Stimulated activated naive CD8-positive, alpha-beta T cell treated with anti-CD3 and anti-CD28 coated beads, Interleukin-15, Interleukin-2, amounts not matched to agents 100 ng/mL and 50 ng/mL, for 24 hours (primary cell): ENCODE measurements at regions not wholly inside any gene's neighbourhood (a gene's known extent, or its start where the extent isn't known, plus 50 kb on each side); places are given as distances from the start of the nearest gene placed in this dataset.

Experiments
- H3K27ac Mint-ChIP-seq: one replicate; pipeline ENCODE4 v1.8.0; 2021; ENCODE audit warnings: mild to moderate bottlenecking, mixed read lengths
- H3K27me3 Mint-ChIP-seq: one replicate; pipeline ENCODE4 v1.8.0; 2021; ENCODE audit warnings: mixed read lengths
- H3K36me3 Mint-ChIP-seq: one replicate; pipeline ENCODE4 v1.8.0; 2021; ENCODE audit warnings: low read depth, mixed read lengths
- H3K4me1 Mint-ChIP-seq: one replicate; pipeline ENCODE4 v1.8.0; 2021; ENCODE audit warnings: low read depth, mixed read lengths
- H3K4me3 Mint-ChIP-seq: one replicate; pipeline ENCODE4 v1.8.0; 2021; ENCODE audit warnings: mild to moderate bottlenecking, mixed read lengths
- H3K9me3 Mint-ChIP-seq: one replicate; pipeline ENCODE4 v1.8.0; 2021; ENCODE audit warnings: mixed read lengths

DNA sequence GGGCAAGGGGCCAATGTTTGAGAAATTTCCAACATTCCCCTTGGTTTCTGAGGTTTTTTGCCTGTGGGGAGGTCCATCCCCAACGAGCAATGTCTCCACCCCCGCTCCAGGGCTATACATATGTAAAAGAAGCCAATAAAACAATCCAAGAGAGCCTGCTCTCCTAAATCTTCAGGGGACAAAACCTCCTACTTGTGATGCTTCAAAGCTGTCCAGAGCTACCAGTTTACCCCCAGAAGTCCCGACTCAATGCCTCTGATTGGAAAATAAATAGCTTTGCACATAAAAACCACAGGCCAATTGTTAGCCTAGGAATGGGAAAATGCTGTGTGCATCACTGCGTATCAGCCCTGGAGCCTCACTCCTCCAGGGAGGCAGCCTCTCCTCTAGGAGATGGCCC lies 66.0 kb upstream of the PAX6 start:
- Mint-ChIP-seq H3K9me3 (no peaks in the 10 kb centered on the region), H3K4me1 (no peaks in the 10 kb centered on the region), H3K27ac (no peak overlapping the region), H3K4me3 (no peak overlapping the region), H3K36me3 (no peaks in the 10 kb centered on the region), H3K27me3 (peaks cover 22% of the 10 kb centered on the region)

GRCh38 chr11:31875866-31876560 lies 64.9 kb upstream of the PAX6 start:
- H3K9me3 Mint-ChIP-seq, result no peaks in the 10 kb centered on the region
- H3K4me1 Mint-ChIP-seq, result no peaks in the 10 kb centered on the region
- no peak overlapping the region for H3K27ac Mint-ChIP-seq
- H3K4me3 Mint-ChIP-seq, result no peak overlapping the region
- H3K27me3 Mint-ChIP-seq, result peaks cover 22% of the 10 kb centered on the region
- H3K36me3 Mint-ChIP-seq, result no peaks in the 10 kb centered on the region

GRCh38 chr11:31874631-31875191 lies 63.6 kb upstream of the PAX6 start:
- Mint-ChIP-seq H3K36me3 (no peaks in the 10 kb centered on the region), H3K27ac (no peak overlapping the region), H3K9me3 (no peaks in the 10 kb centered on the region), H3K27me3 (peaks cover 23% of the 10 kb centered on the region), H3K4me3 (no peak overlapping the region), H3K4me1 (no peaks in the 10 kb centered on the region)

- no peaks in the 10 kb centered on the region for H3K4me1 Mint-ChIP-seq
Observed at GRCh38 chr11:31873124-31873523, 62.0 kb upstream of the PAX6 start.

GRCh38 chr11:31872076-31872443 lies 60.9 kb upstream of the PAX6 start:
- Mint-ChIP-seq H3K36me3 (no peaks in the 10 kb centered on the region), H3K27me3 (peaks cover 42% of the 10 kb centered on the region)

More at GRCh38 chr11:31873124-31873523, 62.0 kb upstream of the PAX6 start:
- no peaks in the 10 kb centered on the region for H3K9me3 Mint-ChIP-seq
- peaks cover 37% of the 10 kb centered on the region for H3K27me3 Mint-ChIP-seq
- H3K4me3 Mint-ChIP-seq, result no peak overlapping the region
- no peaks in the 10 kb centered on the region for H3K36me3 Mint-ChIP-seq
- H3K27ac Mint-ChIP-seq, result no peak overlapping the region

DNA sequence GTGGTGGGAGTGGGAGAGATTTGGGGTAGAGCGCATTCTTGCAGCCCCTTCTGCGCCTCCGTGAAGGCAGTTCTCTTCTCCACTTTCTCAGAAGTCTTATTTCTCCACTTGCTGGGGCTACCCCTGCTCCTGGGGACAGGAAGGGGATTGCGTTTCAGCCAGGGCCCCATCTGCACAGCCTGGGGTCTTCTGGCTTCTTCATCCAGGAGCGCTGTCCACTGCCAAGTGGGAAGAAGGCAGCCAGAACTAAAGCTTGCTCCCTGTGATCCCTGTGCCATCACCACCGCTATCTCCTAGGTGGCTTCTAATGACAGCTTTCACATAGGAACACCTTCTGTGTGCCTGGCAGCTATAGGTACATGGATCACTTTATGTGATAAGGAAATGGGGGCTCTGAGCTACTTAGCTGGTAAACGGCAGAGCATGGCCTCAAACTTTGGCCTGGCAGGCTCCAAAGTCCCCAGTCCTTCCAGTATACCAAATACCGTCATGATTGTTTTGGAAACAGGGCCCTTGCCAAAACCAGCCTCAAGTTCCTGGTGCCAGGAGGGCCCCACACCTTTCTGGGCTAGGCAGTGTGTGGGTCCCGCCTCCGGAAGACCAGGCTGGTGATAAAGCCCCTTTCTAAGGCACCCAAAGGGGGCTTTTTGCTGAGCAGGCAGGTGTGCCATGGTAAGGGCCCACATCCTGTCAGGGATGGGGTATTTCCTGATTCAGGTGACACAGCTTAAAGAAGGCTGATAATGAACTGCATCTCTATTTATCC lies 60.4 kb upstream of the PAX6 start:
- Mint-ChIP-seq H3K36me3 (no peaks in the 10 kb centered on the region), H3K27ac (no peak overlapping the region), H3K27me3 (peaks cover 42% of the 10 kb centered on the region), H3K9me3 (no peaks in the 10 kb centered on the region), H3K4me1 (no peaks in the 10 kb centered on the region), H3K4me3 (no peak overlapping the region)

More at GRCh38 chr11:31872076-31872443, 60.9 kb upstream of the PAX6 start:
- Mint-ChIP-seq H3K4me3 (no peak overlapping the region), H3K27ac (no peak overlapping the region), H3K9me3 (no peaks in the 10 kb centered on the region), H3K4me1 (no peaks in the 10 kb centered on the region)

DNA sequence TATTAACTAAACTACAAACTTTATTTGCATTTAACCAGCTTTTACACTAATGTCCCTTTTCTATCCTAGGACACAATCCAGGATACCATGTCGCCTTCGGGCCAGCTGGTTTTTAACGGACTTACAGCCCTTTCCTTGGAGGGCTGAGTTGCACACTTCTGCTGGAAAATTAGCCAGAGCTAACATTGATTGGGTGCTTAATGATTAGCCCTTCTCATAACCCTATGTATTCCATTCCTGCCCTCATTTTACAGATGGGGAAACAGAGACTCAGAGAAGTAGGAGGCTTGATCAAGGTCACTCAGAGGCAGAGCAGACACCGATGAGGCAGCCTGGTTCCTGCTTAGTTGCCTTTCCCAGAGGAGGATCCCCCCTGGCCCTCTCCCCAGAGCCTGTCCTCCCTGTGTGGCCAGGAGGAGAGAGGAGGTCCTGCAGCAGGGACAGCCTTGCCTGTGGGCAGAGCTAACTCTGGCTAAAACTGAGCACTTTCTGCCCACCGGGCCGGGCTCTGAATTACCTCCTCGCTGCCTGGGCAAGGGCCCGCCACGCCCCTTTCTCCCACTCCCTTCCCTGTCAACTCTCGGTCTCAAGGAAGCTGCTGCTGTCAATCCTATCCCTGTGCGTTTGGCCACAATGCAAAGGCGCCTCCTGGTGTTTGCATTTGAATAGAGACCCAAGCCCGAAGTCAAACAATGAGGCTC lies 59.6 kb upstream of the PAX6 start:
- no peaks in the 10 kb centered on the region for H3K9me3 Mint-ChIP-seq
- no peak overlapping the region for H3K27ac Mint-ChIP-seq
- H3K4me1 Mint-ChIP-seq, result no peaks in the 10 kb centered on the region
- no peaks in the 10 kb centered on the region for H3K36me3 Mint-ChIP-seq
- H3K4me3 Mint-ChIP-seq, result no peak overlapping the region
- peaks cover 39% of the 10 kb centered on the region for H3K27me3 Mint-ChIP-seq

- Mint-ChIP-seq H3K27ac (no peak overlapping the region), H3K4me1 (no peaks in the 10 kb centered on the region), H3K36me3 (no peaks in the 10 kb centered on the region), H3K4me3 (no peak overlapping the region), H3K27me3 (peaks cover 37% of the 10 kb centered on the region), H3K9me3 (no peaks in the 10 kb centered on the region)
Observed at GRCh38 chr11:31869986-31870385, 58.9 kb upstream of the PAX6 start.

DNA sequence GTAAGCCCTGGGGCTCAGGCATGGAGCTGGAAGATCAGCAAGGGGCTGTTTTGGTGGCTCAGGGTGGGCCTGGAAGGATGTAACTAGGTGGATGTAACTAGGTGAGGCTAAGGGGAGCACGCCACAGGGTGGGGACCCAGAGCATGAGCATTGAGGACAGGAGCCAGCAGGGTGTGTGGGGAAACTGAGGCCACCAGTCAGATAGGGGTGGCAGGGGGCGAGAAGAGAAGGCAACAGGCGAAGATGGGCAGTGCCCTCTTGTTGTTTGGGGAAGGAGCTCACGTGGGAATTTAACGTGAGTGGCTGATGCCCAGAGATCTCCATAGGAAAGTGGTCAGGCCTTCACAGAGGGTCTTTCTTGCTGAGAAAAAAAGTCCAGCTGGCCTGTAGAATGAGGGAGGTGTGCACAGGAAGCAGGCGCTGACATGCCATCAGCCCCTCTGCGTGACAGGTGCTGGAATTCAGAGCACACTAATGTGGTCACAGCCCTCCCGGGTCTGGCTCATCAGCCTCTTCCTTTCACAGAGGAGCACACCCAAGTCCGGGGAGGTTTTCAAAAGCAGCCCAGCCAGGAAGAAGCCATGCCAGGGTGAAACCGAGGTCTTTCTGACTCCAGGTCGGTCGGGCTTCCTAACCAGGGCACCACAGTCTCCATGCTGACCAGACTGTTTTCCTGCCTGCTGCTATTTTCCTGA lies 54.6 kb upstream of the PAX6 start:
- no peaks in the 10 kb centered on the region for H3K36me3 Mint-ChIP-seq
- no peaks in the 10 kb centered on the region for H3K4me1 Mint-ChIP-seq

DNA sequence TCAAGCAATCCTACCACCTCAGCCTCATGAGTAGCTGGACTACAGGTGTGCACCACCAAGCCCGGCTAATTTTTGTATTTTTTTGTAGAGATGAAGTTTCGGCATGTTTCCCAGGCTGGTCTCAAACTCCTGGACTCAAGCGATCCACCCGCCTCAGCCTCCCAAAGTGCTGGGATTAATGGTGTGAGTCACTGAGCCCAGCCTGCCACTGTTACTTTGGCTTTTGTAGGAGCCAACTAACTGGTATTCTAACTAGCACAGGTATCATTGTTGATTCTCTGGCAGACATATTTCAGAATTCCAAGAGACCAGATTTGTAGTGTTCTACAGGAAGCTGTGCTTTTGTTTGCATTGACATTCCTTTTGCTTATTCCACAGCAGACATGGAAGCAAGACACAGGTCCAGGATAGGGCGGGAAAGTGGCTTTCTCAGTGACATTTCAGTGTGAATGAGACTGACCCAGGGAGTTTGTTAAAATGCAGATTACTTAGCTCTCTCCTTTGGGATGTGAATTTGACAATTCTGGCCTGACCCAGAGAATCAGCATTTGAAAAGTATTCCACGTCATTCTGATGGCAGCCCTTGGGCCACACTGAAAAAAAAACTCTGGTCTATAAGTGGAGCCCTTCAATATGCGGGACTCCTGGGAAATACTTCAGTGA lies 52.2 kb upstream of the PAX6 start:
- no peaks in the 10 kb centered on the region for H3K9me3 Mint-ChIP-seq
- H3K4me1 Mint-ChIP-seq, result no peaks in the 10 kb centered on the region
- no peak overlapping the region for H3K27ac Mint-ChIP-seq
- H3K4me3 Mint-ChIP-seq, result no peak overlapping the region
- H3K36me3 Mint-ChIP-seq, result no peaks in the 10 kb centered on the region
- H3K27me3 Mint-ChIP-seq, result peaks cover 43% of the 10 kb centered on the region

More for the DNA sequence above, 54.6 kb upstream of the PAX6 start:
- no peaks in the 10 kb centered on the region for H3K9me3 Mint-ChIP-seq
- peaks cover 45% of the 10 kb centered on the region for H3K27me3 Mint-ChIP-seq
- H3K27ac Mint-ChIP-seq, result no peak overlapping the region
- H3K4me3 Mint-ChIP-seq, result no peak overlapping the region

DNA sequence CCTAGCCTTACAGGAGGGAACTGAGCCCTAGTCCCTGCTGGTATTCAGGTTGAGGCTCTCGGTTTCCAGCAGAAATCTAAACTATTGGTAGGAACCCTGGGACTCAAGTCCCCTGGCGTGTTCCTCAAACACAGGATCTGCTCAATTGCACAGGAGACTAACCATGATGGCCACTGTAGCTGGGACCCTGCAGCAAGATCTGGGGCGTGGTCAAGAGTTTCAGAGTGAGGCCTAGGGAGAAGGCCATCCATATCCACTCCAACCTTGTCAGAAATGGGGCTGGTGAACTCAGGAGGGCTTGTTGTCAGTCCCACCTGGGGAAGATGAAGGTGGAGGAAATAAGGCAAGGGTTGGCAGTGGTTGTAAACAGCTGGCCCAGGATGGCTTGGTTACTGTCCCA lies 49.9 kb upstream of the PAX6 start:
- Mint-ChIP-seq H3K4me1 (no peaks in the 10 kb centered on the region), H3K4me3 (no peak overlapping the region), H3K27me3 (peaks cover 41% of the 10 kb centered on the region), H3K9me3 (no peaks in the 10 kb centered on the region), H3K36me3 (no peaks in the 10 kb centered on the region), H3K27ac (no peak overlapping the region)
